ENCODE measurements at regions not wholly inside any gene's neighbourhood (a gene's known extent, or its start where the extent isn't known, plus 50 kb on each side); places are given as distances from the start of the nearest gene placed in this dataset.

GRCh38 chr4:111698361-111698760 is 446.9 kb upstream of the FAM241A start (continued):
- TF ChIP-seq HSF4 (CRISPR knock-in tag; IDR thresholded peaks at IDR 0.05; ENCODE audit: borderline replicate concordance), result no peak
- no peak for TF ChIP-seq SRSF3 (IDR thresholded peaks at IDR 0.05; ENCODE audit: insufficient read depth, low read length)
- TF ChIP-seq ZNF146 (CRISPR knock-in tag; IDR thresholded peaks at IDR 0.05; ENCODE audit: unreplicated experiment), result no peak
- TF ChIP-seq MCM2 (IDR thresholded peaks at IDR 0.05; ENCODE audit: low read depth), result no peak
- TF ChIP-seq, protein P1, sequence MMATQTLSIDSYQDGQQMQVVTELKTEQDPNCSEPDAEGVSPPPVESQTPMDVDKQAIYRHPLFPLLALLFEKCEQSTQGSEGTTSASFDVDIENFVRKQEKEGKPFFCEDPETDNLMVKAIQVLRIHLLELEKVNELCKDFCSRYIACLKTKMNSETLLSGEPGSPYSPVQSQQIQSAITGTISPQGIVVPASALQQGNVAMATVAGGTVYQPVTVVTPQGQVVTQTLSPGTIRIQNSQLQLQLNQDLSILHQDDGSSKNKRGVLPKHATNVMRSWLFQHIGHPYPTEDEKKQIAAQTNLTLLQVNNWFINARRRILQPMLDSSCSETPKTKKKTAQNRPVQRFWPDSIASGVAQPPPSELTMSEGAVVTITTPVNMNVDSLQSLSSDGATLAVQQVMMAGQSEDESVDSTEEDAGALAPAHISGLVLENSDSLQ (IDR thresholded peaks at IDR 0.05), result no peak
- peak; percentile 83 for TF ChIP-seq PCBP2 (IDR thresholded peaks at IDR 0.05; ENCODE audit: low read depth, low read length, poor library complexity, severe bottlenecking)
- no peak for TF ChIP-seq ATF1 (CRISPR knock-in tag; IDR thresholded peaks at IDR 0.05)
- TF ChIP-seq ATF1 (tag; IDR thresholded peaks at IDR 0.05), result no peak
- no peak for TF ChIP-seq NRF1 (conservative IDR thresholded peaks at IDR 0.05 in 1 of 2, IDR thresholded peaks at IDR 0.05 in 1 of 2)
- no peak for TF ChIP-seq KAT8 (IDR thresholded peaks at IDR 0.05; ENCODE audit: low read depth)
- TF ChIP-seq MBD2 (IDR thresholded peaks at IDR 0.05; ENCODE audit: borderline replicate concordance, low read depth), result no peak

GRCh38 chr4:111699165-111699564 is 446.1 kb upstream of the FAM241A start:
- in situ Hi-C loops (cut with MboI), result no loop called here

More at GRCh38 chr4:111699165-111699564, 446.1 kb upstream of the FAM241A start:
- no peaks in the 10 kb centered on the region for H3K27me3 ChIP-seq (ENCODE audit: control insufficient read depth in 2 of 2, insufficient read depth in 2 of 2, low read length in 2 of 2)
- no peak for DNase-seq (ENCODE audit: extremely low read depth in 1 of 4, low spot score in 3 of 4)
- no peaks in the 10 kb centered on the region for H3K9me1 ChIP-seq (ENCODE audit: control insufficient read depth, insufficient read depth, low read length)
- TF ChIP-seq GATA2 (CRISPR knock-in tag; IDR thresholded peaks at IDR 0.05), result no peak
- peak; percentile 69 for TF ChIP-seq MAFG (tag; conservative IDR thresholded peaks at IDR 0.05)
- no peak for TF ChIP-seq HLTF (IDR thresholded peaks at IDR 0.05)
- TF ChIP-seq POLR2H (tag; IDR thresholded peaks at IDR 0.05; ENCODE audit: low read depth), result no peak
- TF ChIP-seq C11orf30 (IDR thresholded peaks at IDR 0.05; ENCODE audit: low read depth), result peak; percentile 76; the same call in 1 of the 2 replicates
- TF ChIP-seq TEAD4 (IDR thresholded peaks at IDR 0.05; ENCODE audit: low read length), result no peak
- TF ChIP-seq TEAD4 (CRISPR knock-in tag; IDR thresholded peaks at IDR 0.05; ENCODE audit: borderline replicate concordance), result no peak
- peak; percentile 58 for TF ChIP-seq MAFF (IDR thresholded peaks at IDR 0.05; ENCODE audit: low read length)
- peak; percentile 73 for TF ChIP-seq MAFK (IDR thresholded peaks at IDR 0.05; ENCODE audit: low read length)
- no peak for TF ChIP-seq NFIC (IDR thresholded peaks at IDR 0.05)
- peak; percentile 90 for TF ChIP-seq ZNF316 (IDR thresholded peaks at IDR 0.05)
- no TSS peak for BruUV-seq (replicated peaks)
- no peak for FAIRE-seq
- intact Hi-C loops (cut with micrococcal nuclease), result no loop called here
- H3K4me2 ChIP-seq (ENCODE audit: insufficient read depth, low read length), result no peak overlapping the region
- no peaks in the 10 kb centered on the region for H3K9me3 ChIP-seq (replicated peaks; ENCODE audit: control insufficient read depth, insufficient read depth, low read depth, low read length)
- CTCF ChIA-PET (ENCODE audit: low intra/inter-chr PET ratio), result no interaction called here
- no peaks in the 10 kb centered on the region for H4K20me1 ChIP-seq (replicated peaks; ENCODE audit: control insufficient read depth, insufficient read depth, low read length)
- POLR2A ChIA-PET, result no interaction called here
- H3K36me3 ChIP-seq (ENCODE audit: control insufficient read depth, insufficient read depth, low read length), result no peaks in the 10 kb centered on the region
- no peak overlapping the region for H3K9ac ChIP-seq (ENCODE audit: insufficient read depth in 1 of 2, low read depth in 2 of 2, low read length in 2 of 2)
- no peak for ATAC-seq
- no peak overlapping the region for H3K4me3 ChIP-seq
- no peaks in the 10 kb centered on the region for H3K79me2 ChIP-seq (ENCODE audit: control insufficient read depth, insufficient read depth, low read length)
- H2AFZ ChIP-seq (ENCODE audit: low read depth, low read length), result no peak overlapping the region
- H3K27ac ChIP-seq (ENCODE audit: extremely low read depth, low read depth, low read length), result no peak overlapping the region
- no peaks in the 10 kb centered on the region for H3K4me1 ChIP-seq (replicated peaks in 1 of 2; ENCODE audit: control insufficient read depth in 2 of 2, insufficient read depth in 2 of 2, low read length in 2 of 2)
